ENCODE measurements at regions not wholly inside any gene's neighbourhood (a gene's known extent, or its start where the extent isn't known, plus 50 kb on each side); places are given as distances from the start of the nearest gene placed in this dataset.
"Not testable (repeated sequence)": the region's sequence is repeated elsewhere in the genome, so short reads cannot be mapped to it uniquely, and the experiment has no call there.

DNA sequence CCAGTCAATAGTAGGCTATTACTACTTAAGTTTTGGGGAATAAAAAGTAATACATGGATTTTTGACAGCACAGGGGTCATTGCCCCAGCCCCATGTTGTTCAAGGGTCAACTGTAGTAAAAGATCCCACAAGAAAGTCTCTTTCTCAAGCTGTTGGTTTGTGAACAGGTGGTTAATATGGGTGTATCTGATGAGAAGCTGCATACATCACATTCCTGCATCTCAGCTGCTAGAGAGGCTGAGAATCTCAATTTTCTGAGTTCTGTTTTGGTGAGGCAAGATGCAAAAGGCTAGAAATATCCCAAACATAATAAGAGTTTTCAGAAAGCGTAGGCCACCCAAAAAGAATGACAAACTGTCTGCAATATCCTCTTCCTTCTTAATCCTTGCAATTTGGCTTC is 76.8 kb upstream of the DAPK1 start:
- H3K4me3 ChIP-seq, result no peak overlapping the region
- no peaks in the 10 kb centered on the region for H3K27me3 ChIP-seq (ENCODE audit: low read depth)
- no peaks in the 10 kb centered on the region for H3K36me3 ChIP-seq
- no peak for DNase-seq
- TF ChIP-seq, protein P1, sequence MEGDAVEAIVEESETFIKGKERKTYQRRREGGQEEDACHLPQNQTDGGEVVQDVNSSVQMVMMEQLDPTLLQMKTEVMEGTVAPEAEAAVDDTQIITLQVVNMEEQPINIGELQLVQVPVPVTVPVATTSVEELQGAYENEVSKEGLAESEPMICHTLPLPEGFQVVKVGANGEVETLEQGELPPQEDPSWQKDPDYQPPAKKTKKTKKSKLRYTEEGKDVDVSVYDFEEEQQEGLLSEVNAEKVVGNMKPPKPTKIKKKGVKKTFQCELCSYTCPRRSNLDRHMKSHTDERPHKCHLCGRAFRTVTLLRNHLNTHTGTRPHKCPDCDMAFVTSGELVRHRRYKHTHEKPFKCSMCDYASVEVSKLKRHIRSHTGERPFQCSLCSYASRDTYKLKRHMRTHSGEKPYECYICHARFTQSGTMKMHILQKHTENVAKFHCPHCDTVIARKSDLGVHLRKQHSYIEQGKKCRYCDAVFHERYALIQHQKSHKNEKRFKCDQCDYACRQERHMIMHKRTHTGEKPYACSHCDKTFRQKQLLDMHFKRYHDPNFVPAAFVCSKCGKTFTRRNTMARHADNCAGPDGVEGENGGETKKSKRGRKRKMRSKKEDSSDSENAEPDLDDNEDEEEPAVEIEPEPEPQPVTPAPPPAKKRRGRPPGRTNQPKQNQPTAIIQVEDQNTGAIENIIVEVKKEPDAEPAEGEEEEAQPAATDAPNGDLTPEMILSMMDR (IDR thresholded peaks at IDR 0.05), result no peak
- peaks cover 9% of the 10 kb centered on the region for H3K9me3 ChIP-seq
- H3K27ac ChIP-seq, result no peak overlapping the region
- no peaks in the 10 kb centered on the region for H3K4me1 ChIP-seq
- intact Hi-C loops (cut with DNase I), result no loop called here
- no peak for ATAC-seq

DNA sequence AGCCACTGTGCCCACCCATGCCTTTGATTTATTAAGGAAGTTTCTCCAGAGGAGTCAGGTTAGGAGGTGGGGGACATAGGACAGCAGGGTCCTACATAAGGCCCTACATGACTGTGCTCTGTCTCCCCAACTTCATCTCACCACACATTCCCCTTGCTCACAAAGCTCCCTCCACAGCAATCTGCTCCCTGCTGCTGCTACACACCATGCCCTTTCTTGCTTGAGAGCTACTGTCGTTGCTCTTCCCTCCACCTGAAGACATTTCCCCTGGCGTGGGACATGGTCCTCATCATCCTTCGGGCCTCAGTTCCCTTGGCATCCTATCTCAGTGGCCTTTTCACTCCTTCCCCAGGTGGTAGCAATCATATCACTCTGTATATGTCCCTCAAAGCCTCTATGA is 75.9 kb upstream of the DAPK1 start:
- H3K9me3 ChIP-seq, result peaks cover 9% of the 10 kb centered on the region
- no peak for DNase-seq
- no peaks in the 10 kb centered on the region for H3K36me3 ChIP-seq
- TF ChIP-seq, protein P1 (IDR thresholded peaks at IDR 0.05), result no peak
- no peak overlapping the region for H3K27ac ChIP-seq
- no peak for ATAC-seq
- H3K4me1 ChIP-seq, result no peaks in the 10 kb centered on the region
- H3K27me3 ChIP-seq (ENCODE audit: low read depth), result no peaks in the 10 kb centered on the region
- no peak overlapping the region for H3K4me3 ChIP-seq
- intact Hi-C loops (cut with DNase I), result no loop called here

DNA sequence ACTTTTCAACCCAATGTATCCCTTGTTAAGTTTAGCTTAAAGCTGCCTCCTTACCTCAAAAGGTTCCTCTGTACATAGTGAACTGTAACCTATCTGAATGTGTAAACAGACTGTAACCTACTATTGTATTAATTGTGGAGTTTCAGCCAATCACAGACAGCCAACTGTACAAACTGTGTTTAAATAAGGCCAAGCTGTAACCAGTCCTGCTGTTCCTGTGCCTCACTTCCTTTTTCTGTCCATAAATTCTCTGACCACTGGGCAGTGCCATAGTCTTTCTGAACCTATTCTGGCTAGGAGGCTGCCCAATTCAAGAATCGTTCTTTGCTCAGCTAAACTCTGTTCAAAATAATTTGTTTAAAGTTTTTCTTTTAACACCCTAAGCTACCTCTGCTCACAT is 74.7 kb upstream of the DAPK1 start:
- Histone ChIP-seq H3K9me3 (peaks cover 9% of the 10 kb centered on the region), H3K36me3 (no peaks in the 10 kb centered on the region), H3K4me3 (no peak overlapping the region), H3K27ac (no peak overlapping the region), H3K27me3 (ENCODE audit: low read depth) (no peaks in the 10 kb centered on the region), H3K4me1 (no peaks in the 10 kb centered on the region)
- DNase-seq (no peak), ATAC-seq (no peak)
- intact Hi-C loops (cut with DNase I), result no loop called here
- TF ChIP-seq, protein P1 (IDR thresholded peaks at IDR 0.05), result no peak

DNA sequence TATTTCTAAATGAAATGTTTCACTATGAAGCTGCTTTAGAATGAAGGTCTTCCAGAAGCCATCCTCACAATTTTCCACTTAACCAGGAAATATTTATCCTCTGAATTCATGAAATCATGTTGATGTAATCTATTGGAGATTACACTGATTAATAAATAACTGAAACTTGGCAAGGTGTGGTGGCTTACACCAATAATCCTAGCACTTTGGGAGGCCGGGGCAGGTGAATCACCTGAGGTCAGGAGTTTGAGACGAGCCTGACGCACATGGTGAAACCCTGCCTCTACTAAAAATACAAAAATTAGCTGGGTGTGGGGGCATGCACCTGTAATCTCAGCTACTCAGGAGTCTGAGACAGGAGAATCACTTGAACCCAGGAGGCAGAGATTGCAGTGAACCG is 73.8 kb upstream of the DAPK1 start:
- H3K4me3 ChIP-seq; intact Hi-C loops (cut with DNase I); H3K27me3 ChIP-seq (ENCODE audit: low read depth); H3K27ac ChIP-seq; H3K9me3 ChIP-seq; H3K4me1 ChIP-seq; ATAC-seq; DNase-seq; H3K36me3 ChIP-seq: not testable (repeated sequence)

DNA sequence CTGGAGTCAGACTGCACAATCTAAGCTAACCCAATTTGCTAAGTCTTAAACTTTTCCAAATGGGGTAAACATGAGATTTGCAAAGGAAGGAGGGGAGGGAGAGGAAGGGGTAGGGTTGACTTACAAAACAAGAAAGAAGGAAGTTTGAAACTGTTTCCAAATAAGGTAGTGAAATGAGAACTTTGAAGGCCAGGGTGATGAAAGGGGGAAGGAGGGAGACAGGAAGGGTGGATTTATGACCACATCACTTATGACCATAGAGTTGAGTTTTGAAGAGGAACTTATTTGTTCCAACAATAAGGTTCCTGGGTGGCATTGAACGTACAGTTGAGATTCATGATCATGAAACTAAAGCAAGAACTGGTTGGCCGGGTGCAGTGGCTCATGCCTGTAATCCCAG is 72.5 kb upstream of the DAPK1 start:
- ATAC-seq (no peak), DNase-seq (no peak)
- Histone ChIP-seq H3K4me1 (no peaks in the 10 kb centered on the region), H3K27ac (no peak overlapping the region), H3K9me3 (peaks cover 9% of the 10 kb centered on the region), H3K36me3 (no peaks in the 10 kb centered on the region), H3K27me3 (ENCODE audit: low read depth) (no peaks in the 10 kb centered on the region), H3K4me3 (no peak overlapping the region)
- intact Hi-C loops (cut with DNase I), result no loop called here
- TF ChIP-seq, protein P1 (IDR thresholded peaks at IDR 0.05), result no peak

DNA sequence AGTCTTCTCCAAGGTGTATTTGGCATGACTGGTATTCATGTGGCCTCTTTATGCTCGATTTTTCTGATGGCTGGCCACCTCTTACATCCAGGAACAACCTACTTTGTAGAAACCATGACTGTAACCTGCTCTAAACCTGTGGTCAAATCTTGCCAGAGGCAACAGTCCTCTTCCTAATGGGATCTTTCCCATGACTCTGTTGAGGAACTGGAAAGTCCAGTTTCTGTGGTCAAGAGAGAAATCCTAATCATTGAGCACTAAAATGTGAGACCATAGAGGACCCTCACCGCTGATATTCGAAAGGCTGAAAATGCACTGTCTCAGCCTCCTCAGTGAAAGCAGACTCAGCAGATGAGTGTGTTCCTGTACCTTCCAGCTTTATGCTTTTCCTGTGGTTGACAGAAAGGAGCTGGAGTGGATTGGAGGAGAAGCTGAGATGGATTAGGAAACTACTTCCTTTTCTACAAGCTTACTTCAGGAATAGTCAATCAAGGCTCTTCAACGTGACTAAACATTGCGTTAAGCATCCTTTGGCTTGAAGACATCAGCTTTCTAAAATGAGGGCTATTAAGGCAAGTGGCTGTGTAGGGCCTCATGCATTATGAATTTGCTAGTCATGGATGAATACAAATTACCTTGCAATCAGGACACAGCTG is 69.7 kb upstream of the DAPK1 start:
- H3K27me3 ChIP-seq (ENCODE audit: low read depth), result no peaks in the 10 kb centered on the region
- no peaks in the 10 kb centered on the region for H3K36me3 ChIP-seq
- TF ChIP-seq, protein P1 (IDR thresholded peaks at IDR 0.05), result no peak
- H3K27ac ChIP-seq, result no peak overlapping the region
- peaks cover 9% of the 10 kb centered on the region for H3K9me3 ChIP-seq
- intact Hi-C loops (cut with DNase I), result no loop called here
- DNase-seq (no peak), ATAC-seq (peak in 1 of 2 donors; percentile 37)
- no peaks in the 10 kb centered on the region for H3K4me1 ChIP-seq
- H3K4me3 ChIP-seq, result no peak overlapping the region
